Activated naive CD4-positive, alpha-beta T cell treated with anti-CD3 and anti-CD28 coated beads for 36 hours (primary cell): ENCODE measurements at regions not wholly inside any gene's neighbourhood (a gene's known extent, or its start where the extent isn't known, plus 50 kb on each side); places are given as distances from the start of the nearest gene placed in this dataset.

ENCODE experiments used
- CTCF ChIA-PET: fragments of 350-600 bp; sonication (Branson Sonifier 250); formaldehyde crosslinking; loops from one replicate; lab custom pipeline; 2021; ENCODE audit warnings: antibody characterized with exemption; lab: Charles Lee
- DNase-seq: peaks from one replicate; pipeline ENCODE4 v3.0.0-alpha.2; 2020
- H3K27ac Mint-ChIP-seq: one replicate; pipeline ENCODE4 v1.8.0; 2021; ENCODE audit warnings: mild to moderate bottlenecking, mixed read lengths
- H3K27me3 Mint-ChIP-seq: one replicate; pipeline ENCODE4 v1.8.0; 2021; ENCODE audit warnings: low read depth, mixed read lengths
- H3K36me3 Mint-ChIP-seq: one replicate; pipeline ENCODE4 v1.8.0; 2021; ENCODE audit warnings: low read depth, mixed read lengths
- H3K4me1 Mint-ChIP-seq: one replicate; pipeline ENCODE4 v1.8.0; 2021; ENCODE audit warnings: low read depth, mixed read lengths
- H3K4me3 Mint-ChIP-seq: one replicate; pipeline ENCODE4 v1.8.0; 2021; ENCODE audit warnings: mild to moderate bottlenecking, moderate library complexity, mixed read lengths
- H3K9me3 Mint-ChIP-seq: one replicate; pipeline ENCODE4 v1.8.0; 2021; ENCODE audit warnings: mixed read lengths
- intact Hi-C: fragments of 100-400 bp; cut with micrococcal nuclease; formaldehyde crosslinking; loops from one replicate; pipeline ENCODE4 v1.15.1; 2023

DNA sequence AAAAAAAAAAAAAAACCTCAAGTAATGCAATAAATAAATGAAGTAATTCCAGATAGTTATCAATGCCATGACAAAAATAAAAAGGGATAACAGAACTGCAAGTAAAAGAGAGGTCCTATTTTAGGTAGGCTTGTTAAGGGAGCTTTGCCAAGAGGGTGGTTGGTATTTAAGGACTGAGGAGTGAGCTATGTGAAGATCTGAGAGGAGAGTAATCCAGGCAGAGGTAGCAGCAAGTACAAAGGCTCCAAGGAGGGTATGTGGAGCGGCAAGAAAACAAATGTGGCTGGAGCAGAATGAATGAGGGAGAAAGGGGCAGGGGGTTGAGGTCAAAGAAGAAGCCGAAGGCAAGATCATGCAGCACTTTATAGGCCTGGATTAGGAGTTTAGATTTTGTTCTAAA lies 59.9 kb upstream of the CDC42BPA start:
- H3K4me3 Mint-ChIP-seq = no peak overlapping the region
- peaks cover 15% of the 10 kb centered on the region for H3K27me3 Mint-ChIP-seq
- H3K9me3 Mint-ChIP-seq = no peaks in the 10 kb centered on the region
- no peaks in the 10 kb centered on the region for H3K4me1 Mint-ChIP-seq
- no peaks in the 10 kb centered on the region for H3K36me3 Mint-ChIP-seq
- intact Hi-C loops = no loop called here
- DNase-seq = no peak
- no peak overlapping the region for H3K27ac Mint-ChIP-seq
- CTCF ChIA-PET = interaction anchor here (0.5 kb wide), 1 partner anchor 14 kb away, joined by 3 read pairs; no protein-coding TSS in a partner anchor

DNA sequence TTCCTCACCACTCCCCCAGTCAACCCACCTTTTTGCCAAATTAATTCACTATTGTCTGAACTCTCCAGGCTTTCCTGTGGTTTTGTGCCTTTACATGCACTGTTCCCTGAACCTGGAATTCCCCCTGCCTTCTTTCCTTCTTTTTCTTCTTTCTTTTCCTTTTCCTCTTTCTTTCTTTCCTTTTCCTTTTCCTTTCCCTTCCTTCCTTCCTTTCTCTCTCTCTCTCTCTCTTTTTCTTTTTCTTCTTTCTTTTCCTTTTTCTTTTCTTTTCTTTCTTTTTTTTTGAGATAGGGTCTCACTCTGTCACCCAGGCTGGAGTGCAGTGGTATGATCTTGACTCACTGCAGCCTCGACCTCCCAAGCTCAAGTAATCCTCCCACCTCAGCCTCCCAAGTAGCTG lies 56.6 kb upstream of the CDC42BPA start:
- Mint-ChIP-seq H3K4me1 (no peaks in the 10 kb centered on the region), H3K4me3 (no peak overlapping the region), H3K27me3 (peaks cover 15% of the 10 kb centered on the region), H3K27ac (no peak overlapping the region), H3K36me3 (no peaks in the 10 kb centered on the region), H3K9me3 (no peaks in the 10 kb centered on the region)
- intact Hi-C loops = no loop called here
- CTCF ChIA-PET = no interaction called here
- DNase-seq = no peak

DNA sequence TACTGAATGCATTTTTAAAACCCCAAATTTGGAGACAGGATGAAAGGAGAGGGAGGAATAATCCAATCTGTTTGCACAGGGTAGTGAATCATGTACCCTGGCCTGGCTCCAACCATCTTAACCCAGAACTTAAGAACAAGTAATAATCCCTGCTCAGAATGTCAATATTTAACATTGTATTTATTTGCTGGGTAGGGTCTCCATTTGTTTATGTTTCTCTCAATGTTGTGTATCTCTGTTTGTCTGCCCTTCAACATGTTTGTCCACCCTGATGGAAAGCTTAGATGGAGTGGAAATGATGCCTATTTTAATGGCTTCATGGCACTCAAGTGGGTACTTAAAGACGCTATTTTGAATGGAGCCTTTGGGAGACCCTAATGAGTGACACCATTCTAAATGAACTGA lies 54.4 kb upstream of the CDC42BPA start:
- DNase-seq = no peak
- Mint-ChIP-seq H3K27me3 (peaks cover 6% of the 10 kb centered on the region), H3K4me3 (no peak overlapping the region), H3K9me3 (no peaks in the 10 kb centered on the region), H3K27ac (no peak overlapping the region), H3K36me3 (no peaks in the 10 kb centered on the region), H3K4me1 (no peaks in the 10 kb centered on the region)
- intact Hi-C loops = no loop called here
- CTCF ChIA-PET = no interaction called here

DNA sequence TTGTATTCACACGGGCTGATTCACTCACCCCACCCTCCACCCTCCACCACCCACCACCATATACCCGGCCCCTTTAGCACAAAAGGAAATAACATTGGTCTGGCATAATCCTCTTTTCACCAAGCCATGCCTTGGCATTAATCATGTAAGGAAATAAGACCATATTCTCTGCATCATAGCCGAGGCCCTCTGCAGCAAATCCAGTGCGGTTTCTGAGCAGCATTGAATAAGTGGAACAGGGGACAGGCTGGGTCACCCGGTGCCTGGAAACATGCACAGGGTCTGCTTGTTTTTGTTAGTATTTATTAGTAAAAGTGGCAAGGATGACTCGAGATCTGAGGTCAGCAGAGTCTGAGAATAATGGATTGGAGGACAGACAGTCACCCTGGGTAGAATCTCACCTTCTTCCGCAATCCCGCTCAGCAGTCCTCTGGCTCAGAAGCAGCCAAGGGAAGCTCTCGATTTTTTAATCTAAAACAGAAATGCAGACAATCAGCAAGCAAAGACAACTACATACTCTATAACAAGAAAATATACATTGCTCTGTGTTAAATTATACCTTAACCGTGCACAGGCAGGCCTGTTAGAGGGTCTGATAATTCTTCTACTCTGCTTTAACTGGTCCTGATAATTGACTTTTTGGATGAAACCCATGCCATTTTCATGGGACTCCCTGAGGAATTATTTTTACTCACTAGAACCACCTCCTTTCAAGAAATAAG lies 52.4 kb upstream of the CDC42BPA start:
- no peaks in the 10 kb centered on the region for H3K9me3 Mint-ChIP-seq
- H3K27me3 Mint-ChIP-seq = peaks cover 3% of the 10 kb centered on the region
- H3K4me3 Mint-ChIP-seq = no peak overlapping the region
- intact Hi-C loops = no loop called here
- no peaks in the 10 kb centered on the region for H3K36me3 Mint-ChIP-seq
- no peak for DNase-seq
- H3K4me1 Mint-ChIP-seq = no peaks in the 10 kb centered on the region
- CTCF ChIA-PET = no interaction called here
- H3K27ac Mint-ChIP-seq = no peak overlapping the region

DNA sequence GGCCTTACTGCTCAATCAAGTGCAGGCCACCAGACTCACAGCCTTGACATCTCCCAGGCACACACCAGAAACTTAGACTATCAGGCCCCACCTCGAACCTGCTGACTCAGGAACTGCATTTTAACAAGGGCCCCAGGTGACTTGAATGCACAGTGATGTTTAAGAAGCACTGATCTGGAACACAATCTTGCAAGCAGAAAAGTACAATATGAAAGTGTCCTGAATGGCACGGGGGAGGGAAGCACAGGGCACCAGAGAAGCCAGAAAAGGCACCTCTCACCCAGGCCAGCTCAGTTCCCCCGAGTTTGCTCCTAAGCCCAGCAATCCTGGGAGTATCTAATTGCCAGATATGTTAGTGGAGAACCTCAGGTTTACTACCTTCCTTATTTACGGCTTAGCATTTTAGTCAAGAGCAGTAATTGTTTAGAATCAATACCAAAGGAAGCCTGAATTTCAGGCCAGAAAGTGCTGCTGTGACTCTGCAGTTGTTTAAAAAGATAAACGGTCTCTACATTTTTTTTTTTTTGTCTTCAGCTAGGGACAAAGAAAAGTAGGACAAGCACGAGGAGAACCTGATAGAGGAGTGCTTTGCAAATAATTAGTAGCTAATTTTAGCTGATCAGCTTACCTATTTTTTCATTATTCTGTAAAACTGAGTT lies 50.9 kb upstream of the CDC42BPA start:
- no peak overlapping the region for H3K27ac Mint-ChIP-seq
- intact Hi-C loops = no loop called here
- no peak overlapping the region for H3K4me3 Mint-ChIP-seq
- no peak for DNase-seq
- no peaks in the 10 kb centered on the region for H3K9me3 Mint-ChIP-seq
- no peaks in the 10 kb centered on the region for H3K36me3 Mint-ChIP-seq
- CTCF ChIA-PET = interaction anchor here (0.6 kb wide), 1 partner anchor 77 kb away, joined by 4 read pairs; no protein-coding TSS in a partner anchor
- no peaks in the 10 kb centered on the region for H3K4me1 Mint-ChIP-seq
- H3K27me3 Mint-ChIP-seq = no peaks in the 10 kb centered on the region
